GM06990 (cell line): ENCODE measurements at regions not wholly inside any gene's neighbourhood (a gene's known extent, or its start where the extent isn't known, plus 50 kb on each side); places are given as distances from the start of the nearest gene placed in this dataset.

ENCODE experiments used
- DNase-seq: peaks from one replicate; pipeline ENCODE4 v3.0.0-alpha.2; 2011; ENCODE audit not compliant: insufficient read length; ENCODE audit errors: extremely low read depth
- H3K27me3 ChIP-seq: replicated peaks from 2 replicates; pipeline ENCODE4 v1.6.0; 2011; ENCODE audit warnings: low read length; ENCODE audit not compliant: control insufficient read depth, insufficient read depth
- H3K36me3 ChIP-seq: 2 replicates; pipeline ENCODE4 v1.5.1; 2011; ENCODE audit warnings: low read length; ENCODE audit not compliant: control insufficient read depth, insufficient read depth
- H3K4me3 ChIP-seq: replicated peaks from 2 replicates; pipeline ENCODE4 v1.5.1; 2011; ENCODE audit warnings: low read depth, mild to moderate bottlenecking, control low read depth, low read length
- TF ChIP-seq, protein P1 (sequence below): IDR thresholded peaks from 2 replicates; pipeline ENCODE4 v1.5.1; 2011; ENCODE audit warnings: low read length, control low read depth, mild to moderate bottlenecking, inconsistent platforms; ENCODE audit not compliant: insufficient read depth, poor library complexity, severe bottlenecking

DNA sequence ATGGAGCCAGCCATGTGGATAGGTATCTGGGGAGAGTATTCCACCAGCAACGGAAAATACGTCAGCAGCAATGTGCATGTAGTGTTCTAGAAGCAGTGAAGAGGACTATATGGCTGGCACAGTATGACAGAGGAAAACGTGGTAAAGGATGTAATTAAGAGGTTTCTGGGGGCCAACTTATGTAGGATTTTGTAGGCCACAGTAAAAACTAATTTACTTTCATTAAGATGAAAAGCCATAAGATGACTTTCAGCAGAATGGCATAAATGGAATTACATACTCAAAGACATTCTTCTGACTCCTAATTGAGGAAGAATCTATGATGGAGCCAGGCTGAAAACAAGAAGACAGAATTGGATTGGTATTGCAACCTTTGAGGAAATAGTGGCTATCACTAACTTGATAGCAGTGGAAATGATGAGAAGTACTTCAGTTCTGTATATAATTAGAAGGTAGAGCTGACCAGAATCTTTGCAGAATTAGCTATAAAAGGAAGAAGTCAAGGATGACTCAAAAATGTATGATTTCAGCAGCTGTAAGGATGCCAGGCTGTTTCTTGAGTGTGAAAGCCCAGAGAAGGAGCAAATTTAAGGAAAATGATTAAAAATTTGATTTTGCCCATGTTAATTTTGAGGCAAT is 156.7 kb downstream of the MBL2 start:
- no peak for DNase-seq
- Histone ChIP-seq H3K36me3 (no peaks in the 10 kb centered on the region), H3K27me3 (no peaks in the 10 kb centered on the region), H3K4me3 (no peak overlapping the region)
- TF ChIP-seq, protein P1, sequence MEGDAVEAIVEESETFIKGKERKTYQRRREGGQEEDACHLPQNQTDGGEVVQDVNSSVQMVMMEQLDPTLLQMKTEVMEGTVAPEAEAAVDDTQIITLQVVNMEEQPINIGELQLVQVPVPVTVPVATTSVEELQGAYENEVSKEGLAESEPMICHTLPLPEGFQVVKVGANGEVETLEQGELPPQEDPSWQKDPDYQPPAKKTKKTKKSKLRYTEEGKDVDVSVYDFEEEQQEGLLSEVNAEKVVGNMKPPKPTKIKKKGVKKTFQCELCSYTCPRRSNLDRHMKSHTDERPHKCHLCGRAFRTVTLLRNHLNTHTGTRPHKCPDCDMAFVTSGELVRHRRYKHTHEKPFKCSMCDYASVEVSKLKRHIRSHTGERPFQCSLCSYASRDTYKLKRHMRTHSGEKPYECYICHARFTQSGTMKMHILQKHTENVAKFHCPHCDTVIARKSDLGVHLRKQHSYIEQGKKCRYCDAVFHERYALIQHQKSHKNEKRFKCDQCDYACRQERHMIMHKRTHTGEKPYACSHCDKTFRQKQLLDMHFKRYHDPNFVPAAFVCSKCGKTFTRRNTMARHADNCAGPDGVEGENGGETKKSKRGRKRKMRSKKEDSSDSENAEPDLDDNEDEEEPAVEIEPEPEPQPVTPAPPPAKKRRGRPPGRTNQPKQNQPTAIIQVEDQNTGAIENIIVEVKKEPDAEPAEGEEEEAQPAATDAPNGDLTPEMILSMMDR, result no peak

DNA sequence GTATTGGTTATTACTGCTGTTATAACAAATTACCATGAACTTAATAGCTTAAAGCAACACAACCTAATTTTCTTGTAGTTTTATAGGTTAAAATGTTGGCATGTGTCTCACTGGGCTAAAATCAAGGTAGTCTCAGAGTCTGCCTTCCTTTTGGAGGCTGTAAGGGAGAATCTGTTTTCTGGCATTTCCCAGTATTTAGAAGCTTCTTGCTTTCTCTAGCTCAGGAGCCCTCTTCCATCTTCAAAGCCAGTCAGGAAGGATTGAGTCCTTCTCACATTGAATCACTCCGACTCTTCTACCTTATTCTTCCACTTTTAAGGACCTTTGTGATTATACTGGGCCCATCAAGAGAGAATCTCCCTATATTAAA is 156.2 kb downstream of the MBL2 start:
- Histone ChIP-seq H3K27me3 (no peaks in the 10 kb centered on the region), H3K36me3 (no peaks in the 10 kb centered on the region), H3K4me3 (no peak overlapping the region)
- TF ChIP-seq, protein P1, result no peak
- DNase-seq, result no peak

DNA sequence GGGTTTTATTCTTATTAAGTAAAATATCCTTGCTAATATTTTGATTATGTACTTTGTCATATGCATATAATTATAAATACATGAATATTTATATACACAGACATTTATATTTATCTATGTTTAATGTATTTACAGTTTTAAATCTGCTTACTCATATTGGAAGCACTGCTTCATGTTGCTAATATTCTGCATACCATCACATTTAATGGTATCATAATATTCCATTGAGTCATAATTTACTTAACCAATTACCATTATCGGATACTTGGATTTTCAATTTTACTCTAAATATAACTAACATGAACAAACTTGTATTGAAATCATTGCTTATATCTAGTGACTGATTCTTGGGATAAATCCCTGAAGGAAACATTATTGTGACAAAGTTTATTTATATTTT is 155.2 kb downstream of the MBL2 start:
- H3K27me3 ChIP-seq, result no peaks in the 10 kb centered on the region
- H3K36me3 ChIP-seq, result no peaks in the 10 kb centered on the region
- H3K4me3 ChIP-seq, result no peak overlapping the region
- TF ChIP-seq, protein P1, result no peak
- DNase-seq, result no peak

DNA sequence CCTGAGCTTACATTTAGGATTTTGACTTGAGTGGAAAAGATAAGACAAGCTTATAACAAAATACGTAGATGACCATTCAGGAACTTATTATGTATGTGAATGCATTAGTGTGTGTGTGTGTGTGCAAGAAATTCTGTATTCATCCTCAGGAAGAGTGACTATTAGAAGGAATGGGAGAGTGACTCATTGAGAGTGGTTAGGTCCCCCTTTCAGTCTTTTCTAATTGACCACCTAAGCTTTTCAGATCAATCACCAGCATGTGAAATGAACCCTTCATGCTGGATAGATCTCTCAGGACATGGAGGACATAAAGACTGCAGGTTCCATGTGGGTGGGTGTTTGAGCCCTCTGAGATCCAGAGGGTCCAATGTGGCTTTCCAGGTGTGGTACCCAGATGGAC is 153.5 kb downstream of the MBL2 start:
- Histone ChIP-seq H3K4me3 (no peak overlapping the region), H3K27me3 (no peaks in the 10 kb centered on the region), H3K36me3 (no peaks in the 10 kb centered on the region)
- DNase-seq, result no peak
- TF ChIP-seq, protein P1, result no peak

DNA sequence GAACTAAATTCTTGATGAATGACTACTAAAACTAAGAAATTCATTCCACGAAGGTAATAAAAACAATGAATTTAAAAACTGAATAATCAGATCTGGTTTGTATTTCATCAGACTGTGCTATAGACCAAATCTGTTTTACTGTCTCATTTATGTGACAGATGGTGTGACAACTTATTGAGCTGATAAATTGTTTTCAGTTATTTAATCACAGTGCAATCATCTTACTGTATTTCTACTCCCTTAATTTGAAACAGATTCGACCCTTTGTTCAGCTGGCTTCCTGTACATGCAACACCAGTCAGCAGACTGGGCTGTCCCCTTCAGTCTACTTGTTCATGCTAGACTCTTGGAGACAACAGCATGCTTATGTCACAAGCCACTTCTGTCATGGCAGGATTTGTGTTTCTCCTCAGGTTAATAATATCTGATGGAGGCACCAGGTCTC is 150.9 kb downstream of the MBL2 start:
- Histone ChIP-seq H3K4me3 (no peak overlapping the region), H3K27me3 (no peaks in the 10 kb centered on the region), H3K36me3 (no peaks in the 10 kb centered on the region)
- DNase-seq, result no peak
- TF ChIP-seq, protein P1, result no peak

DNA sequence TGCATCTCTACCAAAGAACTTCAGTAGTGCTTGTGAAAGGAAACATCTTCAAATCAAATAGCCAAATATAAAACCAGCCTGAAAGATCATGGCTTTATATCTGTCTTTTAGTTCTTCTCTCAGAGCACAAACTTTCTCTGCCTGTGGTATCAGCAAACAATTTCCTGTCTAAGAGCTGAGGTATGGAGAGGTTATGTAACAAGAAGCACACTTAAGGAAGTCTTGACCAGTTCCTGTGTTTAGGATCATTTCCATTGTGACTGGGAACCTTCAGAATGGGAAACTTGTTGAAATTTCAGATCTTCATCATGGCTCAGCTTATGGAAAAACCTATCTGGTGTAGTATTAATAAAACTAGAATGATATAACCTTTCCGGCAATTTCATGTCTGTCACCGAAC is 148.8 kb downstream of the MBL2 start:
- DNase-seq, result no peak
- TF ChIP-seq, protein P1, result no peak

More for the DNA sequence above, 148.8 kb downstream of the MBL2 start:
- Histone ChIP-seq H3K4me3 (no peak overlapping the region), H3K36me3 (no peaks in the 10 kb centered on the region), H3K27me3 (no peaks in the 10 kb centered on the region)
